H1 (cell line): ENCODE measurements at regions not wholly inside any gene's neighbourhood (a gene's known extent, or its start where the extent isn't known, plus 50 kb on each side); places are given as distances from the start of the nearest gene placed in this dataset.

Source experiments
- CTCF ChIA-PET: fragments of 300-600 bp; sonication (Branson Sonifier 250); formaldehyde crosslinking; loops from one replicate; lab custom pipeline; 2021; ENCODE audit not compliant: partially characterized antibody; lab: Charles Lee
- POLR2A ChIA-PET: fragments of 300-600 bp; sonication (Branson Sonifier 250); formaldehyde crosslinking; loops from one replicate; lab custom pipeline; 2021; ENCODE audit warnings: inconsistent platforms; ENCODE audit not compliant: partially characterized antibody; lab: Charles Lee
- DNase-seq, 2 experiments: peaks; one replicate each; pipeline versions ENCODE4 v3.0.0 to v3.0.0-alpha.2; 2010 to 2022; ENCODE audit warnings: low spot score in 2 of 2, low read depth in 1 of 2, mixed read lengths in 1 of 2
- FAIRE-seq: peaks from 2 replicates; lab custom pipeline; 2011; peaks lifted over from hg19 to GRCh38; lab: Jason Lieb, UNC
- H2AFZ ChIP-seq: 2 replicates; pipeline ENCODE4 v1.8.1; 2012; ENCODE audit warnings: low read length, inconsistent platforms
- H2AK5ac ChIP-seq: 2 replicates; pipeline ENCODE4 v1.6.1; 2013; ENCODE audit warnings: low read depth, low read length
- H2BK120ac ChIP-seq: replicated peaks from 2 replicates; pipeline ENCODE3; 2013; ENCODE audit warnings: low read depth, low read length, inconsistent platforms
- H2BK12ac ChIP-seq: 2 replicates; pipeline ENCODE4 v1.6.1; 2013; ENCODE audit warnings: low read depth, low read length
- H2BK15ac ChIP-seq: 2 replicates; pipeline ENCODE4 v1.6.1; 2013; ENCODE audit warnings: low read length
- H2BK20ac ChIP-seq: 2 replicates; pipeline ENCODE4 v1.6.1; 2013; ENCODE audit warnings: low read length
- H2BK5ac ChIP-seq: 2 replicates; pipeline ENCODE4 v1.6.1; 2013; ENCODE audit warnings: low read depth, low read length
- H3K14ac ChIP-seq: 2 replicates; pipeline ENCODE4 v1.6.1; 2013; ENCODE audit warnings: inconsistent platforms; ENCODE audit not compliant: insufficient read length
- H3K18ac ChIP-seq: 2 replicates; pipeline ENCODE4 v1.6.1; 2013; ENCODE audit warnings: low read length; ENCODE audit errors: extremely low read depth
- H3K23ac ChIP-seq: 2 replicates; pipeline ENCODE4 v1.6.1; 2013; ENCODE audit warnings: inconsistent platforms; ENCODE audit not compliant: insufficient read length
- H3K23me2 ChIP-seq: 2 replicates; pipeline ENCODE4 v1.6.1; 2013; ENCODE audit warnings: low read depth, low read length
- H3K27ac ChIP-seq: 2 replicates; pipeline ENCODE4 v1.6.1; 2011; ENCODE audit warnings: low read depth, low read length, inconsistent platforms
- H3K27me3 ChIP-seq, 4 experiments: replicated peaks in 1 of 4; 1 replicate in 1 of 4; 2 replicates in 3 of 4; pipeline versions ENCODE4 v1.6.1 to v1.8.1; 2011 to 2013; ENCODE audit warnings: low read length in 3 of 4, mild to moderate bottlenecking in 3 of 4, inconsistent platforms in 2 of 4, mixed read lengths in 2 of 4, moderate library complexity in 1 of 4; ENCODE audit not compliant: control insufficient read depth in 3 of 4, insufficient read depth in 3 of 4; ENCODE audit errors: extremely low read depth in 1 of 4
- H3K36me3 ChIP-seq, 4 experiments: 2 replicates each; pipeline versions ENCODE4 v1.6.1 to v1.8.1; 2011 to 2013; ENCODE audit warnings: mild to moderate bottlenecking in 4 of 4, low read length in 3 of 4, moderate library complexity in 2 of 4, control low read depth in 1 of 4, inconsistent platforms in 1 of 4; ENCODE audit not compliant: insufficient read depth in 4 of 4, control insufficient read depth in 2 of 4
- H3K4ac ChIP-seq: replicated peaks from 2 replicates; pipeline ENCODE3; 2013; ENCODE audit warnings: low read length, low read depth, mixed read lengths, inconsistent platforms; ENCODE audit not compliant: insufficient read length
- H3K4me1 ChIP-seq, 4 experiments: replicated peaks in 1 of 4; 1 replicate in 1 of 4; 2 replicates in 3 of 4; pipeline versions ENCODE4 v1.6.1 to v1.8.1; 2011 to 2013; ENCODE audit warnings: low read length in 3 of 4, inconsistent platforms in 2 of 4, mixed read lengths in 1 of 4; ENCODE audit not compliant: insufficient read depth in 4 of 4, control insufficient read depth in 3 of 4
- H3K4me2 ChIP-seq, 2 experiments: 2 replicates each; pipeline versions ENCODE4 v1.6.1 to v1.8.1; 2011 to 2013; ENCODE audit warnings: low read depth in 2 of 2, low read length in 2 of 2, control low read depth in 1 of 2, inconsistent platforms in 1 of 2, mild to moderate bottlenecking in 1 of 2; ENCODE audit not compliant: insufficient read depth in 1 of 2
- H3K4me3 ChIP-seq, 4 experiments: fragments of 200-600, 300-600 bp in 1 of 4; sonication (generic), shearing (Covaris generic), sonication (Bioruptor Twin) in 1 of 4; 2 replicates each; pipeline versions ENCODE4 v1.5.1 to v1.8.1; 2011 to 2016; ENCODE audit warnings: low read length in 4 of 4, low read depth in 3 of 4, control low read depth in 2 of 4, inconsistent platforms in 2 of 4, mild to moderate bottlenecking in 2 of 4, mixed read lengths in 1 of 4, moderate library complexity in 1 of 4; ENCODE audit not compliant: insufficient read depth in 2 of 4; ENCODE audit errors: extremely low read depth in 1 of 4
- H3K56ac ChIP-seq: replicated peaks from 2 replicates; pipeline ENCODE3; 2013; ENCODE audit warnings: low read depth, mild to moderate bottlenecking, mixed read lengths, low read length, inconsistent platforms; ENCODE audit not compliant: insufficient read length
- H3K79me1 ChIP-seq: 2 replicates; pipeline ENCODE4 v1.6.1; 2013; ENCODE audit warnings: low read depth, low read length, control low read depth
- H3K79me2 ChIP-seq, 2 experiments: 2 replicates each; pipeline versions ENCODE4 v1.6.1 to v1.8.1; 2012 to 2013; ENCODE audit warnings: low read length in 2 of 2, mild to moderate bottlenecking in 2 of 2, inconsistent platforms in 1 of 2; ENCODE audit not compliant: insufficient read depth in 2 of 2, control insufficient read depth in 1 of 2
- H3K9ac ChIP-seq, 4 experiments: replicated peaks in 1 of 4; 1 replicate in 1 of 4; 2 replicates in 3 of 4; pipeline versions ENCODE4 v1.6.1 to v1.8.1; 2011 to 2013; ENCODE audit warnings: low read depth in 3 of 4, low read length in 3 of 4, control low read depth in 2 of 4, mild to moderate bottlenecking in 2 of 4, moderate library complexity in 2 of 4, inconsistent platforms in 1 of 4; ENCODE audit errors: extremely low read depth in 1 of 4
- H3K9me3 ChIP-seq, 2 experiments: 2 replicates each; pipeline versions ENCODE4 v1.6.1 to v1.8.1; 2012 to 2013; ENCODE audit warnings: mild to moderate bottlenecking in 2 of 2, moderate library complexity in 2 of 2, control low read depth in 1 of 2, inconsistent platforms in 1 of 2, low read depth in 1 of 2, low read length in 1 of 2, mixed read lengths in 1 of 2; ENCODE audit not compliant: insufficient read depth in 2 of 2
- H4K20me1 ChIP-seq, 2 experiments: replicated peaks in 1 of 2; 2 replicates each; pipeline versions ENCODE3 to v1.8.1; 2011 to 2013; ENCODE audit warnings: inconsistent platforms in 2 of 2, low read length in 2 of 2, mild to moderate bottlenecking in 1 of 2; ENCODE audit not compliant: insufficient read depth in 2 of 2, control insufficient read depth in 1 of 2
- H4K5ac ChIP-seq: 2 replicates; pipeline ENCODE4 v1.6.1; 2013; ENCODE audit warnings: low read length, low read depth, mixed read lengths, inconsistent platforms; ENCODE audit not compliant: insufficient read length
- H4K8ac ChIP-seq: 2 replicates; pipeline ENCODE4 v1.8.0; 2013; ENCODE audit warnings: mild to moderate bottlenecking, moderate library complexity, low read length, inconsistent platforms; ENCODE audit not compliant: insufficient read depth; ENCODE audit errors: extremely low read depth
- H4K91ac ChIP-seq: replicated peaks from 2 replicates; pipeline ENCODE3; 2013; ENCODE audit warnings: low read length, mixed read lengths, inconsistent platforms; ENCODE audit not compliant: insufficient read length
- CHD1 ChIP-seq: IDR thresholded peaks from 2 replicates; pipeline ENCODE4 v1.6.1; 2012; ENCODE audit warnings: low read depth, low read length, improper control_type of control experiment
- CHD2 ChIP-seq: IDR thresholded peaks from 2 replicates; pipeline ENCODE4 v1.6.1; 2012; ENCODE audit warnings: low read length, improper control_type of control experiment
- HDAC6 ChIP-seq: IDR thresholded peaks from one replicate; pipeline ENCODE4 v1.7.1; 2012; ENCODE audit warnings: low read depth, mild to moderate bottlenecking, inconsistent platforms, low read length, moderate library complexity
- JUN ChIP-seq: IDR thresholded peaks from 2 replicates; pipeline ENCODE4 v1.6.1; 2011; ENCODE audit warnings: low read depth, mild to moderate bottlenecking, improper control_type of control experiment, low read length
- KDM1A ChIP-seq: fragments of 200-600, 300-600 bp; sonication (generic); IDR thresholded peaks from 2 replicates; pipeline ENCODE4 v1.7.1; 2016; ENCODE audit warnings: mild to moderate bottlenecking, low read length, borderline replicate concordance
- PHF8 ChIP-seq: fragments of 200-600 bp; sonication (generic); conservative IDR thresholded peaks from 2 replicates; pipeline ENCODE4 v1.7.1; 2012; ENCODE audit warnings: low read depth, mild to moderate bottlenecking, inconsistent platforms, low read length, moderate library complexity
- RFX5 ChIP-seq: IDR thresholded peaks from 2 replicates; pipeline ENCODE4 v1.6.1; 2011; ENCODE audit warnings: low read depth, low read length, improper control_type of control experiment, borderline replicate concordance
- RNF2 ChIP-seq: fragments of 200-900, 300-1000 bp; sonication (generic); IDR thresholded peaks from 2 replicates; pipeline ENCODE4 v1.7.1; 2016; ENCODE audit warnings: borderline replicate concordance, low read depth, mild to moderate bottlenecking, antibody characterized with exemption, low read length; ENCODE audit not compliant: poor library complexity, severe bottlenecking; ENCODE audit errors: missing control alignments
- RXRA ChIP-seq: IDR thresholded peaks from 2 replicates; pipeline ENCODE4 v1.6.1; 2011; ENCODE audit warnings: low read depth, mild to moderate bottlenecking, low read length, moderate library complexity; ENCODE audit not compliant: insufficient read depth
- SP2 ChIP-seq: IDR thresholded peaks from 2 replicates; pipeline ENCODE4 v1.6.1; 2012; ENCODE audit warnings: mild to moderate bottlenecking, low read length, inconsistent platforms
- SRF ChIP-seq: IDR thresholded peaks from 2 replicates; pipeline ENCODE4 v1.6.1; 2011; ENCODE audit warnings: mild to moderate bottlenecking, low read depth, low read length, moderate library complexity
- WGBS, 2 experiments: shearing (Covaris generic) in 1 of 2; methylation state at CpG; one replicate each; pipeline versions ENCODE4 v1.1.6 to v1.1.7; 2013 to 2015; ENCODE audit warnings: low lambda C conversion rate in 2 of 2, mixed read lengths in 2 of 2, inconsistent platforms in 1 of 2, low coverage in 1 of 2, missing lambda C conversion rate in 1 of 2; ENCODE audit not compliant: insufficient replicate concordance in 2 of 2, insufficient coverage in 1 of 2, insufficient read length in 1 of 2; ENCODE audit errors: extremely low coverage in 1 of 2, missing lambda C conversion rate in 1 of 2; 5-methylcytosine and 5-hydroxymethylcytosine counted together
- TF ChIP-seq, protein P1 (sequence below): IDR thresholded peaks from 2 replicates; pipeline ENCODE4 v1.6.1; 2011; ENCODE audit warnings: low read length, improper control_type of control experiment

DNA sequence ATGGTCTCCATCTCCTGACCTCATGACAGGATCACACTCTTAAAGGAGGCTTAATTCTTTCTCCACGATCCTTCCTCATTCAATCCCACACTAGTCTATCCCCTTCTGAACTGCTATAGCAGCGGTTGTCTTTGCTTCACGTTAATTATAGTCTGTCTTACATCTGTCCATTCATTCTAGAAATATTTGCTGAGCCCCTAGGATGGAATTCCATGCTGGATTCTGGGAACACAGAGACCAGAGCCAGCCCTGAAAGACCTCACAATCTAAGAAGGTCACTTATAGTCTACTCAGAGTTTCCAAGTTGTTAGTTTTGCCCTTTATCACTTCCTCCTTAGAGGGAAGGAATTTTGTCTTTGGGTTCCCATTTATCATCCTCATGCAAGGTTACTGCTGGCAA is 193.5 kb downstream of the GAS1 start (continued):
- no peak for TF ChIP-seq SRF

DNA sequence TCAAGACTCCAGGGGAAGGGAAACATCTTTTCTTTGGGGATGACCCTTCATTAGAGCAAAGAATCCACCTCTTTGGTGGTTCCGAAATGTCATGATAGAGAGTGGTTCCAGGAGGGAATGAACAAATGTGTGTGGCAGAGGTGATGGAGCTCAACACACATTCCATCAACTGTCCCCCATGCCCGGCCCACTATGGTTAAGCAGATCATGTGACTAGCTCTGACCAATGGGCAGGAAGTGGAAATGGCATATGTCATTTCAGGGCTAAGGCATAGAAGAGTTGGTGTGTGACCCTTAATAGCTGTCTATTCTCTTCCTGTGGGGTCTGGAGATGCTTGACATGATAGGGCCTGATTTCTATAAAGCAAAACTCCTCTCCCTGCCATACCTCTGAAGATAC is 194.6 kb downstream of the GAS1 start:
- no peaks in the 10 kb centered on the region for H3K27me3 ChIP-seq
- H3K56ac ChIP-seq = no peak overlapping the region
- no peak overlapping the region for H2BK15ac ChIP-seq
- CTCF ChIA-PET = interaction anchor here (0.6 to 0.9 kb wide), 2 partner anchors 48 to 511 kb away, joined by 3 read pairs; no protein-coding TSS in a partner anchor
- POLR2A ChIA-PET = no interaction called here
- H2BK12ac ChIP-seq = no peak overlapping the region
- H3K23me2 ChIP-seq = no peaks in the 10 kb centered on the region
- 91% methylated on average over 2 of the region's 2 CpGs; no CpG with 5 or more reads in 1 of the 2 experiments for WGBS, 2 experiments
- H4K20me1 ChIP-seq = no peaks in the 10 kb centered on the region
- FAIRE-seq = no peak
- no peak overlapping the region for H2BK20ac ChIP-seq
- H2BK5ac ChIP-seq = no peak overlapping the region
- H3K4me3 ChIP-seq = no peak overlapping the region
- no peak overlapping the region for H3K18ac ChIP-seq
- no peaks in the 10 kb centered on the region for H3K79me2 ChIP-seq
- H3K4me2 ChIP-seq = no peak overlapping the region
- H3K27ac ChIP-seq = no peak overlapping the region
- no peak overlapping the region for H3K14ac ChIP-seq
- H2AFZ ChIP-seq = no peak overlapping the region
- no peak overlapping the region for H3K4ac ChIP-seq
- H3K23ac ChIP-seq = no peak overlapping the region
- no peaks in the 10 kb centered on the region for H3K9me3 ChIP-seq
- H4K5ac ChIP-seq = no peak overlapping the region
- no peak overlapping the region for H4K8ac ChIP-seq
- no peak overlapping the region for H3K9ac ChIP-seq
- no peaks in the 10 kb centered on the region for H3K4me1 ChIP-seq
- no peaks in the 10 kb centered on the region for H3K79me1 ChIP-seq
- H3K36me3 ChIP-seq = no peaks in the 10 kb centered on the region
- H2BK120ac ChIP-seq = no peak overlapping the region
- H4K91ac ChIP-seq = no peak overlapping the region
- H2AK5ac ChIP-seq = no peak overlapping the region
- DNase-seq = no peak
- TF ChIP-seq RXRA (no peak), PHF8 (no peak), JUN (no peak), RFX5 (no peak), CHD2 (no peak), RNF2 (no peak), CHD1 (no peak), HDAC6 (no peak), KDM1A (no peak), SP2 (no peak)
- TF ChIP-seq, protein P1, sequence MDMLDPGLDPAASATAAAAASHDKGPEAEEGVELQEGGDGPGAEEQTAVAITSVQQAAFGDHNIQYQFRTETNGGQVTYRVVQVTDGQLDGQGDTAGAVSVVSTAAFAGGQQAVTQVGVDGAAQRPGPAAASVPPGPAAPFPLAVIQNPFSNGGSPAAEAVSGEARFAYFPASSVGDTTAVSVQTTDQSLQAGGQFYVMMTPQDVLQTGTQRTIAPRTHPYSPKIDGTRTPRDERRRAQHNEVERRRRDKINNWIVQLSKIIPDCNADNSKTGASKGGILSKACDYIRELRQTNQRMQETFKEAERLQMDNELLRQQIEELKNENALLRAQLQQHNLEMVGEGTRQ = no peak
